ENCODE measurements at regions not wholly inside any gene's neighbourhood (a gene's known extent, or its start where the extent isn't known, plus 50 kb on each side); places are given as distances from the start of the nearest gene placed in this dataset.

DNA sequence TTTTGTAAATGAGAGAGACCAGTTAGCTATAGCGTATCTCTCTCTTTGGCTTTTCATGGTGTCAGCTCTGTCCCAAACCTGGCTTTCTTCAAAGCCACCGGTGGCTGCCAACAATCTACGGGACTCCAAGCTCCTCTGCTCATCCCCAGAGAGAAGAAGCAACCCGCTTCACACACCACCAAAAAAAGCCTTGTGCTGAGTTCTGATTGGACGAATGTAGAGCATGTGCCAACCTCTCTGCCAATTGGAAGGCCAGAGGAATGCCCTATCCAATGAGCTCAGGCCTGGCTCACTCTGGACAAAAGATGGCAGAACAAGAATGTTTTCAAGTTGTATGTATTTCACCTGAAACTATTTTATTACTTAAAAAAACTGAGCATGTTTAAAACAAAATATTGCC is 202.4 kb downstream of the C16orf95 start:
- no peak overlapping the region for H3K27ac ChIP-seq
- ATAC-seq (ENCODE audit: insufficient number of reproducible peaks, low FRiP score, low read depth) (no peak), DNase-seq (ENCODE audit: low spot score) (no peak)
- H3K4me3 ChIP-seq: no peak overlapping the region
- no peaks in the 10 kb centered on the region for H3K4me1 ChIP-seq (ENCODE audit: control insufficient read depth in 1 of 2, low read depth in 2 of 2)
- H3K36me3 ChIP-seq: no peaks in the 10 kb centered on the region
- H3K27me3 ChIP-seq (replicated peaks; ENCODE audit: insufficient read depth): no peaks in the 10 kb centered on the region
- TF ChIP-seq, protein P1, sequence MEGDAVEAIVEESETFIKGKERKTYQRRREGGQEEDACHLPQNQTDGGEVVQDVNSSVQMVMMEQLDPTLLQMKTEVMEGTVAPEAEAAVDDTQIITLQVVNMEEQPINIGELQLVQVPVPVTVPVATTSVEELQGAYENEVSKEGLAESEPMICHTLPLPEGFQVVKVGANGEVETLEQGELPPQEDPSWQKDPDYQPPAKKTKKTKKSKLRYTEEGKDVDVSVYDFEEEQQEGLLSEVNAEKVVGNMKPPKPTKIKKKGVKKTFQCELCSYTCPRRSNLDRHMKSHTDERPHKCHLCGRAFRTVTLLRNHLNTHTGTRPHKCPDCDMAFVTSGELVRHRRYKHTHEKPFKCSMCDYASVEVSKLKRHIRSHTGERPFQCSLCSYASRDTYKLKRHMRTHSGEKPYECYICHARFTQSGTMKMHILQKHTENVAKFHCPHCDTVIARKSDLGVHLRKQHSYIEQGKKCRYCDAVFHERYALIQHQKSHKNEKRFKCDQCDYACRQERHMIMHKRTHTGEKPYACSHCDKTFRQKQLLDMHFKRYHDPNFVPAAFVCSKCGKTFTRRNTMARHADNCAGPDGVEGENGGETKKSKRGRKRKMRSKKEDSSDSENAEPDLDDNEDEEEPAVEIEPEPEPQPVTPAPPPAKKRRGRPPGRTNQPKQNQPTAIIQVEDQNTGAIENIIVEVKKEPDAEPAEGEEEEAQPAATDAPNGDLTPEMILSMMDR (IDR thresholded peaks at IDR 0.05): no peak
- no peaks in the 10 kb centered on the region for H3K9me3 ChIP-seq

DNA sequence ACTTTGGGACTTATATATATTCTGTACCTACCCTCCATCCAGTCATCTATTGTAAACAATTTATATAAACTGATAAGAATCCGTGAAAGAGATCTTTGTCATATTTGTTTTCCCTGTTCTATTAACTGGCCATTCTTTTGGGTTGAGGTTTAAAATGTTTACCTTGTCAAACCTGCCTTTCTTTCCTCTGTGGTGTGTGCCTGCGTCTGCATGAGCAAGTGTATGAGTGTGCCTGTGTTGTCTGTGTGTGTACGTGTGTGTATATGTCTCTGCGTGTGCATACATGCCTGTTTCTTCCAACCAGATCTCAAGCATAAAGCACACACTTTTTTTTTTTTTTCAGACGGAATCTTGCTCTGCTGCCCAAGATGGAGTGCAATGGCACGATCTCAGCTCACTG is 201.5 kb downstream of the C16orf95 start:
- TF ChIP-seq, protein P1 (IDR thresholded peaks at IDR 0.05): no peak
- Histone ChIP-seq H3K36me3 (no peaks in the 10 kb centered on the region), H3K9me3 (no peaks in the 10 kb centered on the region), H3K27ac (no peak overlapping the region), H3K4me3 (no peak overlapping the region), H3K4me1 (ENCODE audit: control insufficient read depth in 1 of 2, low read depth in 2 of 2) (no peaks in the 10 kb centered on the region), H3K27me3 (replicated peaks; ENCODE audit: insufficient read depth) (no peaks in the 10 kb centered on the region)
- DNase-seq (ENCODE audit: low spot score): no peak
- no peak for ATAC-seq (ENCODE audit: insufficient number of reproducible peaks, low FRiP score, low read depth)

DNA sequence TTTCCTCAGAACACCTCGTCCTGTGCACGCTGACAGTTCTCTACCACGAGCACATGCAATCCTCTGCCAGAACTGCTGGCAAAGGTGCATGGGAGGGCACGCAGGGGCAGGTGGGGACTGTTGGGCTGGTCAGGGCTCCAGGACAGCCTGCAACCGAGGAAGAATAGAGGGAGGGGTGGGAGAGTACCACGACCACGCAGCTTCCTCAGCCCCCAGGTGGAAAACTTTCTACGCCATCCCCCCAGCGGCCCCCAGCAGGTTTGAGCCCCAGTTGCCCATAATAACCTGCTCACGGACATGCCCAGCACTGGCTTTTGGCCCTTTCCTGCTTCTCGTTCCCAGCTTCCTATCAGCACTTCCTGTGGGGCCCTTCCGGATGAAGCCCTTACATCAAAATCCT is 199.3 kb downstream of the C16orf95 start:
- Histone ChIP-seq H3K9me3 (no peaks in the 10 kb centered on the region), H3K36me3 (no peaks in the 10 kb centered on the region), H3K4me3 (no peak overlapping the region), H3K27me3 (replicated peaks; ENCODE audit: insufficient read depth) (no peaks in the 10 kb centered on the region), H3K27ac (no peak overlapping the region), H3K4me1 (ENCODE audit: control insufficient read depth in 1 of 2, low read depth in 2 of 2) (no peaks in the 10 kb centered on the region)
- DNase-seq (ENCODE audit: low spot score): no peak
- TF ChIP-seq, protein P1 (IDR thresholded peaks at IDR 0.05): no peak
- ATAC-seq (ENCODE audit: insufficient number of reproducible peaks, low FRiP score, low read depth): no peak

DNA sequence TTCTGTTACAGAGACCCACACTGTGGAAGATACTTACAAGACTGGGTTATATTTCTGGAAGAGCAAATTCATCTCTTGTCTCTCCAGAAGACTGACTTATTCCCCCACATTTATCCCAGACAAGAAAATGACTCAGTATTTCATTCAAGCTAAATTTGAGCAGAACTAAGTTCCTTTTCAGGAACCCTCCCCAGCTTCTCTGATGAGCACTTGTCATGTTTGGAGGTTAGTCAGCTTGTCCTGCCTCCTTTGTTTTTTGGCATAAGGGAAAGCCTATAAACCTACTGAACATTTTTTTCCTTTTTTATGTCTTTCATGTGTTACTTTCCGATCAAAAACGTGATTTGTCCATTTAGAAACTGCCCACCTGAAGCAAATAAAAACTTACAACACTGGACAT is 198.0 kb downstream of the C16orf95 start:
- TF ChIP-seq, protein P1 (IDR thresholded peaks at IDR 0.05): no peak
- ATAC-seq (ENCODE audit: insufficient number of reproducible peaks, low FRiP score, low read depth): no peak
- DNase-seq (ENCODE audit: low spot score): no peak
- no peaks in the 10 kb centered on the region for H3K9me3 ChIP-seq
- no peaks in the 10 kb centered on the region for H3K4me1 ChIP-seq (ENCODE audit: control insufficient read depth in 1 of 2, low read depth in 2 of 2)
- H3K36me3 ChIP-seq: no peaks in the 10 kb centered on the region
- H3K27ac ChIP-seq: no peak overlapping the region
- no peak overlapping the region for H3K4me3 ChIP-seq
- H3K27me3 ChIP-seq (replicated peaks; ENCODE audit: insufficient read depth): no peaks in the 10 kb centered on the region

DNA sequence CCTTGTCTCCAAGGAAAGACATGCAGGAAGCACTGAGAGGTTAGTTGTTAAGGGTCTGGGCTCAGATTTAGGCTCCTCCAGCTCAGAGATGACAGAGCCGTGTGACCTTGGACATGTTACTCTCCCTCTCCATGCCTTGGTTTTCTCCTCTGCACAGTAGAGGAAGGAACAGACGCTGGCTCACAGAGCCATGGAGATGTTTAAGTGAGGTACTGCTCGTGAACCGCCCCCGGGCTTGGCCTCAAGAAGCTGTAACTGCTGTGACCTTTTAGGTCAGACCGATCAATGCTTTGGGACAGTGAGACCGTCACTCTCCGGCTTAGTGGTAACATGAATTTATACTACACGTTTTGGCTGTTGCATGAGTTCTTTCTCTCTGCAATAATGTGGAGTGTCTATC is 197.4 kb downstream of the C16orf95 start:
- H3K4me1 ChIP-seq (ENCODE audit: control insufficient read depth in 1 of 2, low read depth in 2 of 2): no peaks in the 10 kb centered on the region

More for the DNA sequence above, 197.4 kb downstream of the C16orf95 start:
- Histone ChIP-seq H3K27ac (no peak overlapping the region), H3K9me3 (no peaks in the 10 kb centered on the region), H3K36me3 (no peaks in the 10 kb centered on the region), H3K4me3 (no peak overlapping the region), H3K27me3 (replicated peaks; ENCODE audit: insufficient read depth) (no peaks in the 10 kb centered on the region)
- DNase-seq (ENCODE audit: low spot score): no peak
- no peak for ATAC-seq (ENCODE audit: insufficient number of reproducible peaks, low FRiP score, low read depth)
- TF ChIP-seq, protein P1 (IDR thresholded peaks at IDR 0.05): no peak

Data from thoracic aorta (tissue), 2 donors.